Skeletal muscle satellite cell (primary cell): ENCODE measurements at regions not wholly inside any gene's neighbourhood (a gene's known extent, or its start where the extent isn't known, plus 50 kb on each side); places are given as distances from the start of the nearest gene placed in this dataset.

ENCODE experiments used
- H3K27me3 ChIP-seq: 2 replicates; pipeline ENCODE4 v1.7.0; 2013; ENCODE audit warnings: low read length; ENCODE audit not compliant: control insufficient read depth, insufficient read depth
- H3K36me3 ChIP-seq: 2 replicates; pipeline ENCODE4 v1.7.0; 2013; ENCODE audit warnings: mild to moderate bottlenecking, control low read depth, low read length; ENCODE audit not compliant: insufficient read depth
- H3K4me1 ChIP-seq: 2 replicates; pipeline ENCODE4 v1.7.0; 2013; ENCODE audit warnings: low read length; ENCODE audit not compliant: control insufficient read depth, insufficient read depth
- H3K4me2 ChIP-seq: 2 replicates; pipeline ENCODE4 v1.7.0; 2013; ENCODE audit warnings: mild to moderate bottlenecking, low read length
- H3K4me3 ChIP-seq: 2 replicates; pipeline ENCODE4 v1.7.0; 2013; ENCODE audit warnings: low read length
- H3K9ac ChIP-seq: 2 replicates; pipeline ENCODE4 v1.7.0; 2013; ENCODE audit warnings: mild to moderate bottlenecking, low read depth, low read length, moderate library complexity
- H3K9me3 ChIP-seq: replicated peaks from 2 replicates; pipeline ENCODE4 v1.7.0; 2013; ENCODE audit warnings: mild to moderate bottlenecking, control low read depth, low read length

DNA sequence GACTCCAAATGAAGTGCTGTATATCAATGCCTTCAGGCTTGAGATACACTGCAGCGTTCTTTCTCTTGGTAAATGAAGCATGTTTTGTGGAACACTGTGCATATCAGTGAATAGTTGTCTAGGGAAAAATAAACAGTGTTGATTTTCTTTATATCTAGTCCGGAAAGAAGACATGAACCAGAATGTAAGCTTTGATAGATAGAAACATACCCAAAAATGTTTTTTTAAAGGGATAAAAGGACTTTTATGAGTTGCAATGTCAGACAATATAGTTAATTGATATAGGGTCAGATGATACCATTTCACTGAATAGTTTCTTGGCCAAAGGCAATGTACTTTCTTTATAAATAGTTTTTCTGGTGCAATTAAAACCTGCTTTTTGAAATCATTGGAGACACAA is 1037.8 kb downstream of the OTOL1 start:
- no peak overlapping the region for H3K9ac ChIP-seq
- H3K36me3 ChIP-seq: no peaks in the 10 kb centered on the region
- no peak overlapping the region for H3K4me2 ChIP-seq
- no peak overlapping the region for H3K4me3 ChIP-seq
- H3K9me3 ChIP-seq: no peaks in the 10 kb centered on the region
- H3K27me3 ChIP-seq: no peaks in the 10 kb centered on the region
- H3K4me1 ChIP-seq: no peaks in the 10 kb centered on the region

DNA sequence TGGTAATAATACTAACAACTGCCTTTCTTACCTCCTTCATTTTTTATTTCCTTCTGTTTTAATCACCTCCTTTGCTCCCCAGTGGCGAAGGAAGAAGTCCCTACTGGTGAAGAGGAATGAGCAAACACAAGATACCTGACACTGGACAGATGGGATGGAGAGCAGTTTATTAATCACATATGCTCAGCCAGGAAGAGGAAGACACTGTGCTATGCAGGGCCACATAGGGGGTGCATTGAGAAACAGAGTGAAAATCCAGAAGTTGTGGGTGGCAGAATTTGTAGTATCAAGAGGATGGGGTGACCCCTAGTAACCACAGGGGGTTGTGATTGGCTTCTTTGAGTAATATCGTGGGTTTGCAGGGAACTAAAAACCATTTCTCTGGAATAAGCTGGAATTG is 1041.9 kb downstream of the OTOL1 start:
- Histone ChIP-seq H3K27me3 (no peaks in the 10 kb centered on the region), H3K4me1 (no peaks in the 10 kb centered on the region), H3K4me2 (no peak overlapping the region), H3K4me3 (no peak overlapping the region), H3K9me3 (no peaks in the 10 kb centered on the region), H3K9ac (no peak overlapping the region), H3K36me3 (no peaks in the 10 kb centered on the region)

DNA sequence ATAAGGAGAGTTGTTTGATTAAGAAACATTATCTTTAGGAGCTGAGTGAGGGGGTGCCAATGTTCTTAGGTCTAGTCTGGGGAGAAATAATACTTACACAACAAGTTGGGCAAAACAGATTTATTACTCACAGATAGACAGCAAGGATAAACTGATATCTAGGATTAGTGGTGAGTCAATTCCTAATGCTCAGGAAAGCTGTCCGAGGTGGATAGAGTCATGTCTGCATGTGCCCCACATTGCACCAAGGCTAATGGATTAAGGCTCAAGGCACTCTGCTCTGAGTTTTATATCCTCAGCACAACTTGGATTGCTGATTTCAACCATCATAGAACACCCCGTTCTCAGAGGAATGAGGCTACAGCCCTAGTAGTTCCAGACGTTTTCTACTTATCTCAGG is 1042.3 kb downstream of the OTOL1 start:
- no peak overlapping the region for H3K4me3 ChIP-seq
- no peaks in the 10 kb centered on the region for H3K27me3 ChIP-seq
- H3K9me3 ChIP-seq: no peaks in the 10 kb centered on the region
- H3K9ac ChIP-seq: no peak overlapping the region
- no peaks in the 10 kb centered on the region for H3K36me3 ChIP-seq
- no peak overlapping the region for H3K4me2 ChIP-seq
- no peaks in the 10 kb centered on the region for H3K4me1 ChIP-seq

DNA sequence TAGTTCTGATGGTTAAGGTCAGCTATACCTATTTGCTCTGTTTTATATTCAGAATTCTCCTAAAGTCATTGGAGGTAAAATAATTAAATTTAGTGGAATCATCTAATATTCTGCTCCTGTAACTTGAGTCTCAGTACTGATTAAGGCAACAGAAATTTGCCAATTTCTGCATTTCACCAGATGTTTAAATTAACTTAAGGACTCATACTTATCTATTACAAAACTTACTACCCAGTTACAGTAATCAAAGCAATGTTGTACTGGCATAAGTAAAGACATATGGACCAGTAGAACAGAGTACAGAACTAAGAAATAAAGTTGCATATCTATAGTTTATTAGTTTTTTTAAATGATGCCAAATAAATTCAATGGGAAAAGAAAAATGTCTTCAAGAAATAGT is 1043.8 kb downstream of the OTOL1 start:
- H3K9ac ChIP-seq: no peak overlapping the region
- H3K9me3 ChIP-seq: no peaks in the 10 kb centered on the region
- H3K4me2 ChIP-seq: no peak overlapping the region
- no peaks in the 10 kb centered on the region for H3K27me3 ChIP-seq
- H3K4me3 ChIP-seq: no peak overlapping the region
- no peaks in the 10 kb centered on the region for H3K4me1 ChIP-seq
- no peaks in the 10 kb centered on the region for H3K36me3 ChIP-seq

DNA sequence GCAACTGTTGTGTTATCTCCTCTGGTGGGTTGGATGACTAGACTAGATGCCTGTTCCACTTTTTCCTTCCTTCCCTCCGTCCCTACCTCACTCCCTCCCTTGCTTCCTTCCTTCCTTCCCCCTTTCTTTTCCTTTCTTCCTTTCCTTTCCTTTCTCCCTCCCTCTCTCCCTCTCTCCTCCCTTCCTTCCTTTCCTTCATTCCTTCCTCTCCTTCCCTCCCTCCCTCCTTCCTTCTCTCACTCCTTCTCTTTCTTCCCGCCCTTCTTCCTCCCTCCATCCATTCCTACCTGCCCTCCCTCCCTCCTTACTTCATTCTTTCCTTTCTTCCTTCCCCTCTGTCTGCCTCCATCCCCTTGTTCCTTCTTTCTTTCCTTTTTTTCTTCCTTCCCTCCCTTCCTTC is 1045.3 kb downstream of the OTOL1 start:
- no peaks in the 10 kb centered on the region for H3K36me3 ChIP-seq
- no peak overlapping the region for H3K4me2 ChIP-seq
- H3K27me3 ChIP-seq: no peaks in the 10 kb centered on the region
- no peaks in the 10 kb centered on the region for H3K9me3 ChIP-seq
- H3K4me1 ChIP-seq: no peaks in the 10 kb centered on the region
- no peak overlapping the region for H3K9ac ChIP-seq
- no peak overlapping the region for H3K4me3 ChIP-seq

DNA sequence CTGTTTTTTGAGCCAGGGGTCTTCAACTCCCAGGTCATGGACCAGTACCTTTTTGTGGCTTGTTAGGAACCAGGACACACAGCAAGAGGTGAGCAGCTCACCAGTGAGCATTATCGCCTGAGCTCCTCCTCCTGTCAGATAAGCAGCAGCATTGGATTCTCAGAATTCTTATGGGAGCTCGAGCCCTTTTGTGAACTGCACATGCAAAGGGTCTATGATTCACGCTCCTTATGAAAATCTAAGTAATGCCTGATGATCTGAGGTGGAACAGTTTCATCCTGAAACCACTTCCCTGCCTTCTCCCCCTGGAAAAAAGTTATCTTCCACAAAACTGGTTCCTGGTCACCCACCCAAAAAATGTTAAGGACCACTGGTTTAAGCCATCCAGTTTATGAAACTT is 1047.6 kb downstream of the OTOL1 start:
- no peaks in the 10 kb centered on the region for H3K27me3 ChIP-seq
- H3K4me2 ChIP-seq: no peak overlapping the region
- H3K4me3 ChIP-seq: no peak overlapping the region
- no peaks in the 10 kb centered on the region for H3K9me3 ChIP-seq
- H3K9ac ChIP-seq: no peak overlapping the region
- no peaks in the 10 kb centered on the region for H3K4me1 ChIP-seq
- H3K36me3 ChIP-seq: no peaks in the 10 kb centered on the region

DNA sequence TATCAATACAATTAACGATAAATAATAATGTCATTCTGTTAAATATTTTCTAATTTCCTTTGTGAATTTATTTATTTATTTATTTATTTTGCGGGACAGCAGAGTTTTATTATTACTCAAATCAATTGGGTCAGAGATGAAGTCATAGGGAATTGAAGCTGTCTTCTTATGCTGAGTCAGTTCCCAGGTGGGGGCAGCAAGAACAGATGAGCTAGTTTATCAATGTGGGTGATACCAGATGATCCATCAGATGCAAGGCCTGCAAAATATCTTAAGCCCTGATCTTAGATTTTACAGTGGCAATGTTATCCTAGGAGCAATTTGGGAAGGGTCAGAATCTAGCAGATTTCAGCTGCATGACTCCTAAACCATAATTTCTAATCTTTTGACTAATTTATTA is 1050.3 kb downstream of the OTOL1 start:
- no peak overlapping the region for H3K4me2 ChIP-seq
- no peaks in the 10 kb centered on the region for H3K36me3 ChIP-seq
- no peak overlapping the region for H3K4me3 ChIP-seq
- no peaks in the 10 kb centered on the region for H3K4me1 ChIP-seq
- no peak overlapping the region for H3K9ac ChIP-seq
- H3K27me3 ChIP-seq: no peaks in the 10 kb centered on the region
- no peaks in the 10 kb centered on the region for H3K9me3 ChIP-seq

DNA sequence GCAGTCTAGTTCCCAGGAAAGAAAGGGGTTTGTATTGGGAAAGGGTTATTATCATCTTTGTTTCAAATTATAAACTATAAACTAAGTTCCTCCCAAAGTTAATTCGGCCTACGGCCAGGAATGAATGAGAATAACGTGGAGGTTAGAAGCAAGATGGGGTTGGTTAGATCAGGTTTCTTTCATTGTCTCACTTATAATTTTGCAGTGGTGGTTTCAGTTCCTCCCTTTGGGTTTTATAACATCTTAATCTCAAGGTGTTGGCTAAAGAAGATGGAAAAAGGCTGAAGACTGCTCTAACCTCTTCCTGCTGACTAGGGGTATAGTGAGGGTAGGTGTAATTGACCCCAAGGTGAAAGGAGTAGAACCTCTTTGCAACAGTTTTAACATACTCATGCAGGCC is 1050.7 kb downstream of the OTOL1 start:
- Histone ChIP-seq H3K9me3 (no peaks in the 10 kb centered on the region), H3K4me2 (no peak overlapping the region), H3K27me3 (no peaks in the 10 kb centered on the region), H3K9ac (no peak overlapping the region), H3K36me3 (no peaks in the 10 kb centered on the region), H3K4me3 (no peak overlapping the region), H3K4me1 (no peaks in the 10 kb centered on the region)

DNA sequence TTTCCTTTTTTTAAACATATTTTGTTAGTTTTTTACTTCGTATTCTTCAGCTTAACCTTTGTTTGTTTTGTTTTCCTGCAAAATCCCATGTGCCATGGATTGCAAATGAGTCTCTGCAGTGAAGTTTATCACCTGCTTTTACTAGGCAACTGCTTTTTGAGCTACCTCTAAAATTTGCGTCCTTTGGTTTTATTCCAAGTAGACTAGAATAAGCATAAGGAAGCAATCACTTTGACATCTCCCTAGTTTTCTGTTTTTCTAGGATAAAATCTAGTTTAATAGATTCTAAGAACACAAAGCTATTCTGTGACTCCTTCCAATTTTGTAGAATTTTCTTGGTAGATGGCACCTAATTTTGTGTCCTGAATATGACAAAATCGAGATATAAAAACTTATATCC is 1059.2 kb downstream of the OTOL1 start:
- Histone ChIP-seq H3K9me3 (no peaks in the 10 kb centered on the region), H3K4me1 (no peaks in the 10 kb centered on the region), H3K27me3 (no peaks in the 10 kb centered on the region), H3K36me3 (no peaks in the 10 kb centered on the region), H3K4me3 (no peak overlapping the region), H3K4me2 (no peak overlapping the region), H3K9ac (no peak overlapping the region)

DNA sequence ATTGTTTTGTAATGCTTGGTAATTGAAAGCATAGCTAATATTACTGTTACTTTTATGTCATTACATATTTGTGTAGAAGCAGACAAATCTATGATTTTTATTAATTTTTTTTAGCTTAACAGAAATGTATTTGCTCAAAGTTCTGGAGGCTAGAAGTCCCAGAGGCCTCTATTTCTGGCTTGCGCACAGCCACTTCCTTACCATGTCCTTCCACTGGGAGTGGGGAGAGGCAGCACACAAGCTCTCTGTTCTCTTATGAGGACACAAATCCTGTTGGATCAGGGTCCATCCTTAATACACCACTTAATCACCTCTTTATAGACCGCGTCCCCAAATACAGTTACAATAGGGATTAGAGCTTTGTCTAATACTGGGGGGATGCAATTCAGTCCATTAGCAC is 1061.4 kb downstream of the OTOL1 start:
- Histone ChIP-seq H3K9me3 (no peaks in the 10 kb centered on the region), H3K36me3 (no peaks in the 10 kb centered on the region), H3K9ac (no peak overlapping the region), H3K27me3 (no peaks in the 10 kb centered on the region), H3K4me2 (no peak overlapping the region), H3K4me3 (no peak overlapping the region), H3K4me1 (no peaks in the 10 kb centered on the region)

DNA sequence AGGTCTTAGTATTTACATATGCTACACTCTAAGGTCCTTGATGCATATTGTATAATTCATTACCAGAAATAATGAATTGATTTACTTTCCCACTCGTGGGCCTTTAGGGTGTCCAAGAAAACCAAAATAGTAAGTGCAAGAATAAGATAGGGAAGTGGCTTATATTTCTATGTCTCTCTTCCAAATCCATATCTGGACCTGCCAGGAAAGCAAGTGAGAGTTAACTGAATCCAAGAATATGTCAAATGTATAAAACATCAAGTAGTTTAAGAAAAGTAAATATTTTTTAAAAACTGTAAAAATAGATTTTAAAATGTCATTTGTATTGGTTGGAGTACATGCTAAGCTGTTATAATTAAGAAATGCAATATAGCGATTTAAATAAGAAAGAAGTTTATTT is 1072.1 kb downstream of the OTOL1 start:
- H3K4me2 ChIP-seq: no peak overlapping the region
- H3K4me1 ChIP-seq: no peaks in the 10 kb centered on the region
- no peaks in the 10 kb centered on the region for H3K36me3 ChIP-seq
- H3K9ac ChIP-seq: no peak overlapping the region
- no peak overlapping the region for H3K4me3 ChIP-seq
- H3K27me3 ChIP-seq: no peaks in the 10 kb centered on the region
- no peaks in the 10 kb centered on the region for H3K9me3 ChIP-seq

DNA sequence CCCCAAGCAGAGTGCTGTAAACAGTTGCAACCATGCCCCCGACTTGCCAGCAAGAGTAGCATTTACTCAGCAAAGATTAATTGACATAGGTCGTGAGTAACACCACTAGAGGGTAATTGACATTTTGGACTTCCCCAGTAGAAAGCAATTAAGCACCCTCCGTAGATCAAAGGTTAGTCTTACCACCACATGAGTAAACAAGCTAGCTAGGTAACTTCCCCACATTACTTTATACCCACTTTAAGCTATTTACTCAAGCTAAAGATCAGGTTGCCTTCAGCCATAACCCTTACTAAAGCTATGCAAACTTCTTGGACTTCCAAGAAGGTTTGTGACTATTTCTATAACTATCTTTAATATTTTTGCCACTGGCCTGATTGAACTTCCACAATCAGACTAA is 1072.7 kb downstream of the OTOL1 start:
- H3K9me3 ChIP-seq: no peaks in the 10 kb centered on the region
- no peak overlapping the region for H3K4me2 ChIP-seq
- H3K4me1 ChIP-seq: no peaks in the 10 kb centered on the region
- H3K36me3 ChIP-seq: no peaks in the 10 kb centered on the region
- no peak overlapping the region for H3K4me3 ChIP-seq
- H3K27me3 ChIP-seq: no peaks in the 10 kb centered on the region
- no peak overlapping the region for H3K9ac ChIP-seq

DNA sequence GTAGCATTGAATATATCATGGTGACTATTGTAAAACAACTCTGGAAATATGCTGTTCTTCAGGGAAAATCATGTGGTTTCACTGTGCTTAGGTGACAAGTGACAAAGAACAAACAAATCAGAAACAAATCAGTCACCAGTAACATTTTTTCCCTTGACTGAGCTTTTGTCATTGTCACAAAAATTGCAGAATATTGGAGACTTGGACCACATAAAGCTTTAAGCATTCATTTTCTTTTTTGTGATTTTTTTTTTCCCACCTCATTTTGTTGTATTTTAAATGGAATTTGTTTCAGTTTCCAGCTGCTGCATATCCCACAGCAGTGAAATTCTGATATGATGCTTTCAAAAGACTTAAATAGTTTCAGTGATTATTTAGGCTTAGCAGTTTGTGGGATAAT is 1088.4 kb downstream of the OTOL1 start:
- Histone ChIP-seq H3K36me3 (no peaks in the 10 kb centered on the region), H3K4me3 (no peak overlapping the region), H3K27me3 (no peaks in the 10 kb centered on the region), H3K4me2 (no peak overlapping the region), H3K4me1 (no peaks in the 10 kb centered on the region), H3K9me3 (no peaks in the 10 kb centered on the region), H3K9ac (no peak overlapping the region)
